GM06990 (cell line): ENCODE measurements at regions not wholly inside any gene's neighbourhood (a gene's known extent, or its start where the extent isn't known, plus 50 kb on each side); places are given as distances from the start of the nearest gene placed in this dataset.

Experiments used
- DNase-seq: peaks from one replicate; pipeline ENCODE4 v3.0.0-alpha.2; 2011; ENCODE audit not compliant: insufficient read length; ENCODE audit errors: extremely low read depth
- H3K27me3 ChIP-seq: replicated peaks from 2 replicates; pipeline ENCODE4 v1.6.0; 2011; ENCODE audit warnings: low read length; ENCODE audit not compliant: control insufficient read depth, insufficient read depth
- H3K36me3 ChIP-seq: 2 replicates; pipeline ENCODE4 v1.5.1; 2011; ENCODE audit warnings: low read length; ENCODE audit not compliant: control insufficient read depth, insufficient read depth
- H3K4me3 ChIP-seq: replicated peaks from 2 replicates; pipeline ENCODE4 v1.5.1; 2011; ENCODE audit warnings: low read depth, mild to moderate bottlenecking, control low read depth, low read length
- TF ChIP-seq, protein P1 (sequence below): IDR thresholded peaks from 2 replicates; pipeline ENCODE4 v1.5.1; 2011; ENCODE audit warnings: low read length, control low read depth, mild to moderate bottlenecking, inconsistent platforms; ENCODE audit not compliant: insufficient read depth, poor library complexity, severe bottlenecking

DNA sequence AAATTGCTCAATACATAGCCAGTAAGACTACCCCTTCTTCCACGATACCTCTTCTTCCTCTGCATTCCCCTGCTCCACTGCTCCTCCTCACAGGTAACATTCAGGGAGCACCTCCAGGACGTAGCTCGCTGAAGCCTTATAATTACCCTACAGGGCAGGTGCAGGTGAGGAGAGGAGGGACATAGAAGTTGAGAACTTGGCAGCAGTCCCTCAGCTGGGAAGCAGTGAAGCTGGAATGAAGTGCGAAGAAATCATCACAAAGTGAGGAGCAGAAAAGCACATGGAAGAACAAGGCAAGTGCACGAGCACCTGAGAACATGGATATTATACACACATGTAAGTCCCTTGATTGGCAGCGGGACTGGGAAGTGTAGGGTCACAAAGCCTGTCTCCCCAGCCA, 118.2 kb downstream of the HSD17B3 start:
- Histone ChIP-seq H3K4me3 (no peak overlapping the region), H3K27me3 (no peaks in the 10 kb centered on the region; the same call in none of the 2 replicates), H3K36me3 (no peaks in the 10 kb centered on the region)
- TF ChIP-seq, protein P1, sequence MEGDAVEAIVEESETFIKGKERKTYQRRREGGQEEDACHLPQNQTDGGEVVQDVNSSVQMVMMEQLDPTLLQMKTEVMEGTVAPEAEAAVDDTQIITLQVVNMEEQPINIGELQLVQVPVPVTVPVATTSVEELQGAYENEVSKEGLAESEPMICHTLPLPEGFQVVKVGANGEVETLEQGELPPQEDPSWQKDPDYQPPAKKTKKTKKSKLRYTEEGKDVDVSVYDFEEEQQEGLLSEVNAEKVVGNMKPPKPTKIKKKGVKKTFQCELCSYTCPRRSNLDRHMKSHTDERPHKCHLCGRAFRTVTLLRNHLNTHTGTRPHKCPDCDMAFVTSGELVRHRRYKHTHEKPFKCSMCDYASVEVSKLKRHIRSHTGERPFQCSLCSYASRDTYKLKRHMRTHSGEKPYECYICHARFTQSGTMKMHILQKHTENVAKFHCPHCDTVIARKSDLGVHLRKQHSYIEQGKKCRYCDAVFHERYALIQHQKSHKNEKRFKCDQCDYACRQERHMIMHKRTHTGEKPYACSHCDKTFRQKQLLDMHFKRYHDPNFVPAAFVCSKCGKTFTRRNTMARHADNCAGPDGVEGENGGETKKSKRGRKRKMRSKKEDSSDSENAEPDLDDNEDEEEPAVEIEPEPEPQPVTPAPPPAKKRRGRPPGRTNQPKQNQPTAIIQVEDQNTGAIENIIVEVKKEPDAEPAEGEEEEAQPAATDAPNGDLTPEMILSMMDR = no peak
- DNase-seq = no peak

DNA sequence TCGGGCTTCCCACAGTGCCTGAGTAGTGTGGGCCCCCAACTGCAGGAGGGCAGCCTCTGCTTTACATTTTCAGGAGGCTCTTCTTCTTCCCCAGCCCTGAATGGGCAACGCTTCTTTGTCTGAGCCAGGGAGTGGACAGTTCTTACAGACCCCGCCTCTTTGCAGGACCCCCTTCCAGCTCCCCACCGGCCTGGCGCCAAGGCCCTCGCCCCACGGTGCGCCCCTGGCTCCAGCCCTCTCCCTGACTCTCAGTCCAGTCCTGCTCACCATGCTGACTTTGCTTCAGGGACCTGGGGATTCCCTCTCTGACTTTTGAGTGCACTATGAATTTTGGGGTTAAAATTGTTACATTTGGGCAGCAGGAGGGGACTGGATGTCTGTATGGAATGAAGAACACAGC, 123.8 kb downstream of the HSD17B3 start:
- no peak for DNase-seq
- TF ChIP-seq, protein P1 = no peak
- Histone ChIP-seq H3K27me3 (no peaks in the 10 kb centered on the region; the same call in 1 of the 2 replicates), H3K36me3 (no peaks in the 10 kb centered on the region), H3K4me3 (no peak overlapping the region)

DNA sequence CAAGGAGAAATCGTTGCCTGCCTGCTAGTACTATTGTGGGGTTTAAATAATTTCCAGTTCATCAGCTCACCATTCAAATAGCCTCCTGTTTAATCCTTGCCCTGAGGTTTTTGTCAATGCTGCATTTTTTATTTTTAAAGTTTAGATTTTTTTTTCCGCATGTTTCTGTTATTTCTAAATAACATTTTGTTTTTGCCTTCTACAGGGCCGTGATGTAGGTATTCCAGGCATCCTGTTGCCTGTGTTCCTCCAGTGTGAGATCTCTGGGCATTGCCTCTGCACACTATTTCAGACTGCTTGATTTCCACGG, 124.3 kb downstream of the HSD17B3 start:
- H3K36me3 ChIP-seq = no peaks in the 10 kb centered on the region
- no peaks in the 10 kb centered on the region; the same call in 1 of the 2 replicates for H3K27me3 ChIP-seq
- TF ChIP-seq, protein P1 = no peak
- no peak overlapping the region for H3K4me3 ChIP-seq
- no peak for DNase-seq

DNA sequence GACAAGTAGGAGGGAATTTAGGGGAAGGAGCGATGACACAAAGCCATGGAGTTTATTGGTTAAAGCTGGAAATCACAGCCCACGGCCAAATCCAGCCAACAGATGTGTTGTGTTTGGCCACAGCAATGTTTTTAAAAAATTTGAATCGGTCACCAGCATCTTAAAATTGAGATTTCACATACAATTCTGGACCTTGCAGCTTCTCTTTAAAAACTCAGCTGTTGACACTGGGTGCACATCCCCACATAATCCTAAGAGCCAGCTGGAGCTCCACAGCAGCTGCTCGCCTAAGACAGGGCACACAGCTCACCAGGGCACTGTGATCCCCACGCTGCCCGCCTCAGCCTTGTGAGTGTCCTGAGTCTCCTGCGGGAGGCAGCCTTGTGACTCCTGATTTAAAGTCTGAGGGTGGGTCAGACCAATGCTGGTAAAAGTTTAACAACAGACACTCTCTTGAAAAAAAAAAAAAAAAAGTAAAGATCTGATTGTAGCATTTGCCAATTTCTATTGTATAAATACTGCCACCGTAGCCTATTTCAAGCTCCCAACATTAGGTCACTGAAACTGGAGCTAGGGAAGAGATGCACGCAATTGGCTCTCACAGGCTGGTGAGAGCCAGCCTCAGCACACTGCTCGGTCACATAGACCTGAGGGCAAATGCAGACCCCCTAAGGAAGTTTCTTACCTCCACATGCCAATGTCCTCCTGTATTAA, 124.8 kb downstream of the HSD17B3 start:
- Histone ChIP-seq H3K4me3 (no peak overlapping the region), H3K27me3 (no peaks in the 10 kb centered on the region; the same call in none of the 2 replicates), H3K36me3 (no peaks in the 10 kb centered on the region)
- no peak for DNase-seq
- TF ChIP-seq, protein P1 = no peak

DNA sequence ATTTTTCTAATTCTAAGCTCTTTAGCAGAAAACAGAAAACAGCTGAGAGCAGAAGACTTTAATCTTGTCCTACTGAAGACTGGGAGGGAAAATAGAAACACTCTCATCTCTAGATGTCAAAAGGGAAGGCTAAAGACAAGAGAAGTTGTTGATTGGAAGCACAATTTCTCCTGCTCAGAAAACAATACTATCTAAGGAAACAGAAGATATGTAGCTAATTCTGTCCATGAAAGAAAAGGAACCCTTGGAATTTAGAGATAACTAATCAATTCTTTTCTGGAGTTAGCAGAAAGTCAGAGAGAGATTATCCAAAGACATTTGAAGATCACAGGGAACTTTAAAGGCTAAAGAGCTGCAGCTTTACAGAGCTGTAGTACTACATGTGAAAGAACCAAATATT, 126.2 kb downstream of the HSD17B3 start:
- DNase-seq = no peak
- TF ChIP-seq, protein P1 = no peak
- H3K27me3 ChIP-seq = no peaks in the 10 kb centered on the region; the same call in none of the 2 replicates
- H3K36me3 ChIP-seq = no peaks in the 10 kb centered on the region
- H3K4me3 ChIP-seq = no peak overlapping the region

DNA sequence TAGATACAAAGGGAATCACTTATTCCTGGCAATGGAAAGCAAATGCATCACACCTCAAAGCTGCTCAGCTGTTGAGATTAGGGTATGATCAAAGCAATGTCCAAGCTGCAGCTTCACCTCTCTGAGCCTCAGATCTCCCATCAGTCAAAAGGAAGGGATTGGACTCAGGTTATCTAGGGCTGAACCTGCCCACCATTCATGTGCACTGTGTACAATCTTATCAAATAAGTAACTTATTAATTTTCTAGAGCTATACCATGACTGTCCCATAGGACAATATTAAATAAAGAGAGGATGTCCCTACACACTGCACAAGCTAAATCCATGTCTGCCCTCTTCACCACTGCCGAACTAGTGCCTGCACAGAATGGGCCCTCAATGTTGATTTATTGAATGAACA, 127.0 kb downstream of the HSD17B3 start:
- Histone ChIP-seq H3K4me3 (no peak overlapping the region), H3K36me3 (no peaks in the 10 kb centered on the region), H3K27me3 (no peaks in the 10 kb centered on the region; the same call in none of the 2 replicates)
- TF ChIP-seq, protein P1 = no peak
- no peak for DNase-seq
